HAP-1 (cell line): ENCODE measurements at regions not wholly inside any gene's neighbourhood (a gene's known extent, or its start where the extent isn't known, plus 50 kb on each side); places are given as distances from the start of the nearest gene placed in this dataset.
"Not testable (repeated sequence)": the region's sequence is repeated elsewhere in the genome, so short reads cannot be mapped to it uniquely, and the experiment has no call there.

ENCODE experiments used
- DNase-seq, 2 experiments: peaks; one replicate each; pipeline ENCODE4 v3.0.0-alpha.2; 2016 to 2020; ENCODE audit warnings: low spot score in 2 of 2
- H3K27me3 ChIP-seq: fragments of 250-450 bp; sonication (Bioruptor Pico); 2 replicates; pipeline ENCODE4 v1.5.1; 2020; ENCODE audit warnings: low read depth, mild to moderate bottlenecking, moderate library complexity
- H3K36me3 ChIP-seq: fragments of 250-450 bp; sonication (Bioruptor Pico); replicated peaks from 2 replicates; pipeline ENCODE4 v1.5.1; 2020; ENCODE audit warnings: mild to moderate bottlenecking
- H3K4me1 ChIP-seq: fragments of 250-450 bp; sonication (Bioruptor Pico); 2 replicates; pipeline ENCODE4 v1.5.1; 2020; ENCODE audit warnings: mild to moderate bottlenecking
- H3K4me3 ChIP-seq: fragments of 250-450 bp; sonication (Bioruptor Pico); 2 replicates; pipeline ENCODE4 v1.5.1; 2020; ENCODE audit warnings: mild to moderate bottlenecking, moderate library complexity
- H3K9me3 ChIP-seq: fragments of 250-450 bp; sonication (Bioruptor Pico); 2 replicates; pipeline ENCODE4 v1.5.1; 2020; ENCODE audit warnings: mild to moderate bottlenecking, moderate library complexity
- in situ Hi-C: fragments of 300-500 bp; cut with MboI; formaldehyde crosslinking; loops from 3 replicates; pipeline ENCODE4 v1.14.3; 2020; ENCODE audit warnings: low sequenced_read_pairs, inconsistent platforms, mixed read lengths

GRCh38 chr4:91653067-91653466 is 650.7 kb upstream of the GRID2 start:
- Histone ChIP-seq H3K36me3 (no peaks in the 10 kb centered on the region), H3K9me3 (no peaks in the 10 kb centered on the region), H3K27me3 (no peaks in the 10 kb centered on the region), H3K4me1 (no peaks in the 10 kb centered on the region), H3K4me3 (no peak overlapping the region)
- in situ Hi-C loops, result no loop called here
- no peak for DNase-seq

- no peaks in the 10 kb centered on the region for H3K9me3 ChIP-seq
- H3K4me3 ChIP-seq, result no peak overlapping the region
- in situ Hi-C loops, result no loop called here
- H3K36me3 ChIP-seq, result no peaks in the 10 kb centered on the region
- no peaks in the 10 kb centered on the region for H3K27me3 ChIP-seq
- no peak for DNase-seq
- no peaks in the 10 kb centered on the region for H3K4me1 ChIP-seq
Observed at GRCh38 chr4:91681091-91681490, 622.7 kb upstream of the GRID2 start.

GRCh38 chr4:91681544-91681943 is 622.2 kb upstream of the GRID2 start:
- Histone ChIP-seq H3K4me3 (no peak overlapping the region), H3K9me3 (no peaks in the 10 kb centered on the region), H3K27me3 (no peaks in the 10 kb centered on the region), H3K4me1 (no peaks in the 10 kb centered on the region), H3K36me3 (no peaks in the 10 kb centered on the region)
- DNase-seq, result no peak
- in situ Hi-C loops, result no loop called here

GRCh38 chr4:91684955-91685354 is 618.8 kb upstream of the GRID2 start:
- Histone ChIP-seq H3K4me1 (no peaks in the 10 kb centered on the region), H3K4me3 (no peak overlapping the region), H3K9me3 (no peaks in the 10 kb centered on the region), H3K36me3 (no peaks in the 10 kb centered on the region), H3K27me3 (no peaks in the 10 kb centered on the region)
- in situ Hi-C loops, result no loop called here
- no peak for DNase-seq

GRCh38 chr4:91688413-91688812 is 615.4 kb upstream of the GRID2 start:
- in situ Hi-C loops, result no loop called here
- H3K36me3 ChIP-seq, result no peaks in the 10 kb centered on the region

GRCh38 chr4:91699691-91700090 is 604.1 kb upstream of the GRID2 start:
- H3K4me3 ChIP-seq, DNase-seq, H3K4me1 ChIP-seq, H3K36me3 ChIP-seq, H3K27me3 ChIP-seq, H3K9me3 ChIP-seq, in situ Hi-C loops: not testable (repeated sequence)

More at GRCh38 chr4:91688413-91688812, 615.4 kb upstream of the GRID2 start:
- DNase-seq, result no peak
- H3K9me3 ChIP-seq, result no peaks in the 10 kb centered on the region
- H3K4me3 ChIP-seq, result no peak overlapping the region
- H3K27me3 ChIP-seq, result no peaks in the 10 kb centered on the region
- H3K4me1 ChIP-seq, result no peaks in the 10 kb centered on the region

DNA sequence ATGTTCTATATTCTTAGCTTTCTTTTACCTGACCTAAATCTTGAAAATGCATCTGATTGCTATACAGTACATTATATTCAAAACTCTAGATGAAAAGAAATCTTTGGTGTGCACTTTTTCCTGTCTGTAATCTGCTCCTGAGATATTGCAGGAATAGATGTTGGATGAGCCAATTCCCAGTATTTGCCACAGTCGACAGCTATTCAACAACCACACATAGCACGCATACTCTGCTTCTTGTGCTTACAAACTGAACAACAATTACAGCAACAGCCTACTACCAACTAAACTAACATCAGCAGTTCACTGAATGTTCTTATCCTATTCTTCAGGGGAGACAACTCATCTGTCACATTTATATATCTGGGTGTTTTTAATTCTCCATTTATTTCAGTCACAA is 573.9 kb upstream of the GRID2 start:
- in situ Hi-C loops, result no loop called here
- Histone ChIP-seq H3K9me3 (no peaks in the 10 kb centered on the region), H3K27me3 (no peaks in the 10 kb centered on the region), H3K4me1 (no peaks in the 10 kb centered on the region), H3K36me3 (no peaks in the 10 kb centered on the region), H3K4me3 (no peak overlapping the region)
- no peak for DNase-seq

GRCh38 chr4:91734682-91735081 is 569.1 kb upstream of the GRID2 start:
- no peak overlapping the region for H3K4me3 ChIP-seq
- H3K27me3 ChIP-seq, result no peaks in the 10 kb centered on the region
- H3K36me3 ChIP-seq, result no peaks in the 10 kb centered on the region
- peaks cover 11% of the 10 kb centered on the region; the same call in 1 of the 2 replicates for H3K4me1 ChIP-seq
- DNase-seq, result no peak
- H3K9me3 ChIP-seq, result no peaks in the 10 kb centered on the region
- in situ Hi-C loops, result no loop called here

DNA sequence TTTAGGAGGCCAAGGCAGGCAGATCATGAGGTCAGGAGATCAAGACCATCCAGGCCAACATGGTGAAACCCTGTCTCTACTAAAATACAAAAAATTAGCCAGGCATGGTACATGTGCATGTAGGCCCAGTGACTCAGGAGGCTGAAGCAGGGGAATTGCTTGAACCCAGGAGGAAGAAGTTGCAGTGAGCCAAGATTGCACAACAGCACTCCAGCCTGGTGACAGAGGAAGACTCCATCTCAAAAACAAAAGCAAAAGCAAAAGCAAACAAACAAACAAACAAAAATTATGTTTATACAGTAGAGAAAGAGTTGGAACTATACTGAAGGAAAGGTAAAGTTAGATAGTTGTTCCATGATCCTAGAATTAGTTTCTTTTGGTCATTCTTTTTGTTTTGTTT is 564.9 kb upstream of the GRID2 start:
- H3K9me3 ChIP-seq, H3K36me3 ChIP-seq, in situ Hi-C loops, H3K27me3 ChIP-seq, DNase-seq, H3K4me3 ChIP-seq: not testable (repeated sequence)
- peaks cover 11% of the 10 kb centered on the region; the same call in 1 of the 2 replicates for H3K4me1 ChIP-seq

GRCh38 chr4:91746551-91746950 is 557.2 kb upstream of the GRID2 start:
- Histone ChIP-seq H3K9me3 (no peaks in the 10 kb centered on the region), H3K4me3 (no peak overlapping the region), H3K27me3 (no peaks in the 10 kb centered on the region), H3K36me3 (no peaks in the 10 kb centered on the region), H3K4me1 (no peaks in the 10 kb centered on the region)
- in situ Hi-C loops, result no loop called here
- no peak for DNase-seq

GRCh38 chr4:91751961-91752360 is 551.8 kb upstream of the GRID2 start:
- Histone ChIP-seq H3K36me3 (no peaks in the 10 kb centered on the region), H3K27me3 (no peaks in the 10 kb centered on the region), H3K9me3 (no peaks in the 10 kb centered on the region), H3K4me1 (peaks cover 3% of the 10 kb centered on the region; the same call in 1 of the 2 replicates), H3K4me3 (no peak overlapping the region)
- in situ Hi-C loops, result no loop called here
- DNase-seq, result no peak

DNA sequence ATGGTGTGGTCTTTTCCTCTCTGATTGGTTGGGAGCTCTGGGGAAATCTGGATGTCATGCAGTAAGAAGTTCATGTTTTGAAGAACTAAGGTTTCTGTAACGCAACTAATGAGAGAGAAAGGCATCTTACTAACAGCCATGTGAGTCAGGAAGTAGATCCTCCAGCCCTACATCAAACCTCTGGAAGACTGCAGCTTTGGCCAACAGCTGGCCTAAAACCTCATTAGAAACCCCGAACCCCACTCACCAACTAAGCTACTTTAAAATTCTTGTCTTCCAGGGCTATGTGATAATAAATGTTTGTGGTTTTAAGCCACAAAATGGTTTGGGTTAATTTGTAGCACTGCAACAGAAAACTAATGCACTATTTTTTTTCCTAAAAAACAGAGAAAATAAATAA is 549.0 kb upstream of the GRID2 start:
- Histone ChIP-seq H3K4me1 (peaks cover 3% of the 10 kb centered on the region; the same call in 1 of the 2 replicates), H3K4me3 (no peak overlapping the region)
- in situ Hi-C loops, result no loop called here

GRCh38 chr4:91758487-91758886 is 545.3 kb upstream of the GRID2 start:
- in situ Hi-C loops, result no loop called here
- DNase-seq, result no peak

More for the DNA sequence above, 549.0 kb upstream of the GRID2 start:
- H3K9me3 ChIP-seq, result no peaks in the 10 kb centered on the region
- DNase-seq, result no peak
- no peaks in the 10 kb centered on the region for H3K36me3 ChIP-seq
- H3K27me3 ChIP-seq, result no peaks in the 10 kb centered on the region

DNA sequence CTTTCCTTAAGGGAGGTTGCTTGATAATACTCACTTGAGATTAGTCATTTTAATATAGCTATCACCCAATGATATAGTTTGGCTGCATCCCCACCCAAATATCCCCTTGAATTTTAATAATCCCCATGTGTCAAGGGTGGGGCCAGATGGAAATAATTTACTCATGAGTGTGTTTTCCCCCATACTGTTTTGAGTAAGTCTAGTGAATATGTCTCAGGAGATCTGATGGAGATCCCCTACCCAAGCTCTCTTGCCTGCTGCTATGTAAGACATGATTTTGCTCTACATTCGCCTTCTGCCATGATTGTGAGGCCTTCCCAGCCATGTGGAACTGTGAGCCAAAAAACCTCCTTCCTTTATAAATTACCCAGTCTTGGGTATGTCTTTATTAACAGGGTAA is 539.7 kb upstream of the GRID2 start:
- no peaks in the 10 kb centered on the region for H3K4me1 ChIP-seq
- no peaks in the 10 kb centered on the region for H3K36me3 ChIP-seq
- no peak overlapping the region for H3K4me3 ChIP-seq
- no peaks in the 10 kb centered on the region for H3K9me3 ChIP-seq
- in situ Hi-C loops, result no loop called here
- DNase-seq, result no peak
- no peaks in the 10 kb centered on the region for H3K27me3 ChIP-seq

More at GRCh38 chr4:91758487-91758886, 545.3 kb upstream of the GRID2 start:
- Histone ChIP-seq H3K36me3 (no peaks in the 10 kb centered on the region), H3K4me3 (no peak overlapping the region), H3K9me3 (no peaks in the 10 kb centered on the region), H3K27me3 (no peaks in the 10 kb centered on the region), H3K4me1 (peaks cover 3% of the 10 kb centered on the region; the same call in 1 of the 2 replicates)

GRCh38 chr4:91769912-91770311 is 533.9 kb upstream of the GRID2 start:
- Histone ChIP-seq H3K4me3 (no peak overlapping the region), H3K4me1 (no peaks in the 10 kb centered on the region), H3K9me3 (no peaks in the 10 kb centered on the region), H3K27me3 (no peaks in the 10 kb centered on the region), H3K36me3 (no peaks in the 10 kb centered on the region)
- in situ Hi-C loops, result no loop called here
- DNase-seq, result no peak
